SH-SY5Y (cell line): ENCODE measurements at regions not wholly inside any gene's neighbourhood (a gene's known extent, or its start where the extent isn't known, plus 50 kb on each side); places are given as distances from the start of the nearest gene placed in this dataset.

Experiments
- GATA2 ChIP-seq: IDR thresholded peaks from 2 replicates; pipeline ENCODE4 v1.6.1; 2011; ENCODE audit warnings: mild to moderate bottlenecking, low read depth, low read length
- GATA3 ChIP-seq: IDR thresholded peaks from 2 replicates; pipeline ENCODE4 v1.6.1; 2011; ENCODE audit warnings: low read depth, mild to moderate bottlenecking, low read length, moderate library complexity

DNA sequence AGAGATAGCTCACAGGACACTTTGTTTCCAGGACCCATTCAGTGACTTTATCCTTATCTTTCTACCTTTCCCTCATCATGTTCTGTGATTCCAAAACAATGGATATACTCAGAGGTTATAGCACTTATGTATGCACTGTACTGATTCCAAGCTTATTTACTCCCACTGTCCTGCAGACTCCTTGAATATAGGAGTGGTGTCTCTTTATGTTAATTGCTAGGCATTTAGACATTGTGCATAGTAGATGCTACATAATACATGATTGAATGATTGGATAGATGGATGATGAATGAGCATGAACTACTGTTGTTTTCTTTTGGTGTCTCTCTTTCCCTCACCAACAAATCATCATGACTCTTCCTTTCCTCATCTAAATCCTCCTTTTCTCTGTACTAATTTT is 279.1 kb upstream of the RAG2 start:
- TF ChIP-seq GATA3 (no peak), GATA2 (no peak)
